ENCODE measurements at regions not wholly inside any gene's neighbourhood (a gene's known extent, or its start where the extent isn't known, plus 50 kb on each side); places are given as distances from the start of the nearest gene placed in this dataset.

DNA sequence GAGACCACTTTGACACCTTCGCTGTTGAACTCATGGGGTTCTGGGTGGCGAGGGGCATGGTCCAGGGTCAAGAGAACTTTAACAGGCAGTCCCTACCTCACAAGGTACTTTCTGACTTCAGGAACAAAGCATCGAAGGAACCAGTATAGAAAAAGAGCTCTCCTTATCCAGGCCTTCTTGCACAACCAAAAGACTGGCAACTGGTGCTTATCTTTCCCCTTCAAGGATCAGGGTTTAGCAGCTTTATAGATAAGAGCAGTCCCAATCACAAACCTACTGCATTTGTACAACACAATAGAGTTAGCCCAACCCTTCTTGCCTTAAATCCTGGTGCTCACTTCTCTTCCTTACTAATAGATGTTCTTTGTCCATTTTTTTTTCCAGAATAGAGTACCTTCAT lies 116.3 kb downstream of the SNX5 start:
- no peak for TF ChIP-seq EZH2 (IDR thresholded peaks at IDR 0.05)
- no peak for TF ChIP-seq POLR2AphosphoS5 (IDR thresholded peaks at IDR 0.05; ENCODE audit: borderline replicate concordance, low read depth, low read length)

Data from SK-N-MC (cell line).